ENCODE measurements at regions not wholly inside any gene's neighbourhood (a gene's known extent, or its start where the extent isn't known, plus 50 kb on each side); places are given as distances from the start of the nearest gene placed in this dataset.

DNA sequence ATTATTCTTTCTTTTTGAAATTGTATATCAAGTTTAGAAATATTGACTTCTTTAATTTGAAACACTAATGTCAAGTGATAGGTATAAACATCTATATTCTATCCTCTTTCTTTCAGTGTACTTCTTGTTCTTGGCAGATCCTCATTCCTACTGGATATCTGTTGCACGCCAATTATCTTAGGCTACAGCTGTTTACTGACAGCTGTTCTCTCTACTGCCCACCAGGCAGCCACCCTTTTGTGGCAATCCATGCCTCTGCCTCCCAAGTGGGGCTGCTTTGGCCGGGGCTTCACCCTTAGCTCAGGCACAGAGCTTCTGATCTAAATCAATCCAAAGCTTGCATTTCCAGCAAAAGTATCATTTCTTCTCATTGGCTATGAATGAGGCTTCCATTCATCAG is 50.6 kb upstream of the ITSN2 start:
- H3K27ac Mint-ChIP-seq (ENCODE audit: unreplicated experiment): no peak overlapping the region
- no peaks in the 10 kb centered on the region for H3K36me3 Mint-ChIP-seq (ENCODE audit: low read depth, unreplicated experiment)
- no peaks in the 10 kb centered on the region for H3K9me3 Mint-ChIP-seq (ENCODE audit: unreplicated experiment)
- DNase-seq (ENCODE audit: low spot score): no peak
- no peak overlapping the region for H3K4me3 Mint-ChIP-seq (ENCODE audit: unreplicated experiment)
- H3K27me3 Mint-ChIP-seq (ENCODE audit: unreplicated experiment): no peaks in the 10 kb centered on the region
- H3K4me1 Mint-ChIP-seq (ENCODE audit: unreplicated experiment): no peaks in the 10 kb centered on the region
- TF ChIP-seq, protein P1, sequence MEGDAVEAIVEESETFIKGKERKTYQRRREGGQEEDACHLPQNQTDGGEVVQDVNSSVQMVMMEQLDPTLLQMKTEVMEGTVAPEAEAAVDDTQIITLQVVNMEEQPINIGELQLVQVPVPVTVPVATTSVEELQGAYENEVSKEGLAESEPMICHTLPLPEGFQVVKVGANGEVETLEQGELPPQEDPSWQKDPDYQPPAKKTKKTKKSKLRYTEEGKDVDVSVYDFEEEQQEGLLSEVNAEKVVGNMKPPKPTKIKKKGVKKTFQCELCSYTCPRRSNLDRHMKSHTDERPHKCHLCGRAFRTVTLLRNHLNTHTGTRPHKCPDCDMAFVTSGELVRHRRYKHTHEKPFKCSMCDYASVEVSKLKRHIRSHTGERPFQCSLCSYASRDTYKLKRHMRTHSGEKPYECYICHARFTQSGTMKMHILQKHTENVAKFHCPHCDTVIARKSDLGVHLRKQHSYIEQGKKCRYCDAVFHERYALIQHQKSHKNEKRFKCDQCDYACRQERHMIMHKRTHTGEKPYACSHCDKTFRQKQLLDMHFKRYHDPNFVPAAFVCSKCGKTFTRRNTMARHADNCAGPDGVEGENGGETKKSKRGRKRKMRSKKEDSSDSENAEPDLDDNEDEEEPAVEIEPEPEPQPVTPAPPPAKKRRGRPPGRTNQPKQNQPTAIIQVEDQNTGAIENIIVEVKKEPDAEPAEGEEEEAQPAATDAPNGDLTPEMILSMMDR (IDR thresholded peaks at IDR 0.05; ENCODE audit: unreplicated experiment): no peak

DNA sequence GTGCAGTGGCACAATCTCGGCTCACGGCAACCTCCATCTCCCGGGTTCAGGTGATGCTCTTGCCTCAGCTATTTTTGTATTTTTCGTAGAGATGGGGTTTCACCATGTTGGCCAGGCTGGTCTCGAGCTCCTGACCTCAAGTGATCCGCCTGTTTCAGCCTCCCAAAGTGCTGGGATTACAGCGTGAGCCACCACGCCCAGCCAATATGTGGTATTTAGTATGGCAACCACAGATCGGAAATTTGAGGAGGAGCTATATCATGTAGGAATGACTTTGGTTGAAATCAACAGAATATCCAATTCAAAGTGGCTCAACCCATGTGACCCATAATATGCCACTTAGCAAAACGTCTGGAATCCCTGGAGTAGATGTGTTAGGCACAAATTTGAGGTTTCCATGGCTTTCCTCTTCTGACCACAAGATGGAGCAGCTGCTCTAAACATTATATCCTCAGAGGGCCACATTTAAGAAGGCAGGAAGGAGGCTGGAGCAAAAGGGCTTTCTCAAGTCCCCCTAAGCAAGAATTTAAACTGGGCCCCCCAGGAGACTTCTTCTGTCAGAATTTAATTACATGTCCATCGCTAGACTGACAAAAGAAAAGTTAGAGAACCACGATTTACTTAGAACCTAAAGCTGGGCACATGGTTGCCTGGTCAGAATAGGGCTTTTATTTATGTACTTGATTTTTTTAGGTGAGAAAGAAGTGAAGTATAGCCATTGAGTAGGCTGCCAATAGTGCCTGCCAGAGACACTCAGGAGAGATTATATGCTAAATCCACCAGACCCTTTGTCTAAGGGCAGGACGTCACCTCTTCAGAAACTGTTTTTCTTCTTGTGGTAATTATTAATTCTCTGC is 49.6 kb upstream of the ITSN2 start:
- Mint-ChIP-seq H3K36me3 (ENCODE audit: low read depth, unreplicated experiment) (no peaks in the 10 kb centered on the region), H3K4me3 (ENCODE audit: unreplicated experiment) (no peak overlapping the region), H3K9me3 (ENCODE audit: unreplicated experiment) (no peaks in the 10 kb centered on the region), H3K27ac (ENCODE audit: unreplicated experiment) (no peak overlapping the region), H3K27me3 (ENCODE audit: unreplicated experiment) (no peaks in the 10 kb centered on the region), H3K4me1 (ENCODE audit: unreplicated experiment) (no peaks in the 10 kb centered on the region)
- TF ChIP-seq, protein P1 (IDR thresholded peaks at IDR 0.05; ENCODE audit: unreplicated experiment): peak; percentile 80
- DNase-seq (ENCODE audit: low spot score): peak; percentile 36

Measured in endothelial cell (in vitro differentiated cells).